MM.1S (cell line): ENCODE measurements at regions not wholly inside any gene's neighbourhood (a gene's known extent, or its start where the extent isn't known, plus 50 kb on each side); places are given as distances from the start of the nearest gene placed in this dataset.

Experiments used
- DNase-seq: peaks from one replicate; pipeline ENCODE4 v3.0.0-alpha.2; 2015
- H2AFZ ChIP-seq: fragments of 300-600 bp; sonication (generic); 2 replicates; pipeline ENCODE4 v1.6.0; 2016; ENCODE audit warnings: antibody characterized with exemption, low read length
- H3F3A ChIP-seq: fragments of 300-600 bp; sonication (generic); 2 replicates; pipeline ENCODE4 v1.6.1; 2016; ENCODE audit warnings: mild to moderate bottlenecking, antibody characterized with exemption, low read length, moderate library complexity, mixed read lengths; ENCODE audit not compliant: insufficient read depth
- H3K27ac ChIP-seq: fragments of 300-600 bp; sonication (generic); 2 replicates; pipeline ENCODE4 v1.5.1; 2016; ENCODE audit warnings: mild to moderate bottlenecking, low read length
- H3K27me3 ChIP-seq: fragments of 300-600 bp; sonication (generic); replicated peaks from 2 replicates; pipeline ENCODE4 v1.6.0; 2016; ENCODE audit warnings: low read length; ENCODE audit not compliant: insufficient read depth
- H3K36me3 ChIP-seq: fragments of 300-600 bp; sonication (generic); replicated peaks from 2 replicates; pipeline ENCODE4 v1.6.1; 2016; ENCODE audit warnings: mild to moderate bottlenecking, low read length, mixed read lengths; ENCODE audit not compliant: insufficient read depth
- H3K4me1 ChIP-seq: fragments of 300-600 bp; sonication (generic); 2 replicates; pipeline ENCODE4 v1.6.1; 2016; ENCODE audit warnings: low read length, mixed read lengths
- H3K4me2 ChIP-seq: fragments of 300-600 bp; sonication (generic); 2 replicates; pipeline ENCODE4 v1.6.0; 2016; ENCODE audit warnings: low read depth, low read length
- H3K4me3 ChIP-seq: fragments of 300-600 bp; sonication (generic); 2 replicates; pipeline ENCODE4 v1.5.1; 2016; ENCODE audit warnings: low read length, mixed read lengths
- H3K79me2 ChIP-seq: fragments of 300-600 bp; sonication (generic); 2 replicates; pipeline ENCODE4 v1.6.1; 2016; ENCODE audit warnings: mixed run types, low read length, mixed read lengths
- H3K9ac ChIP-seq: fragments of 300-600 bp; sonication (generic); 2 replicates; pipeline ENCODE4 v1.6.1; 2016; ENCODE audit warnings: low read length, mixed read lengths
- H3K9me2 ChIP-seq: fragments of 300-600 bp; sonication (generic); replicated peaks from 2 replicates; pipeline ENCODE4 v1.6.1; 2016; ENCODE audit warnings: mild to moderate bottlenecking, low read length, mixed read lengths; ENCODE audit not compliant: insufficient read depth
- H3K9me3 ChIP-seq: fragments of 300-600 bp; sonication (generic); replicated peaks from 2 replicates; pipeline ENCODE4 v1.6.1; 2016; ENCODE audit warnings: mild to moderate bottlenecking, low read length, mixed read lengths; ENCODE audit not compliant: insufficient read depth
- H4K20me1 ChIP-seq: fragments of 300-600 bp; sonication (generic); 2 replicates; pipeline ENCODE4 v1.6.1; 2016; ENCODE audit warnings: mild to moderate bottlenecking, low read length, moderate library complexity, mixed read lengths; ENCODE audit not compliant: insufficient read depth
- CTCF ChIP-seq: fragments of 300-600 bp; sonication (generic); IDR thresholded peaks from 2 replicates; pipeline ENCODE4 v1.5.1; 2016; ENCODE audit warnings: antibody characterized with exemption, low read length, mixed read lengths
- EZH2 ChIP-seq: fragments of 300-600 bp; sonication (generic); optimal IDR thresholded peaks from 2 replicates; pipeline ENCODE3; 2017; ENCODE audit warnings: low read depth, mild to moderate bottlenecking, antibody characterized with exemption, low read length, mixed read lengths
- EZH2phosphoT487 ChIP-seq: fragments of 300-600 bp; sonication (generic); IDR thresholded peaks from 2 replicates; pipeline ENCODE4 v1.6.1; 2018; ENCODE audit warnings: antibody characterized with exemption, low read length

- Histone ChIP-seq H3K4me3 (no peak overlapping the region), H3K4me2 (peak overlapping the region; percentile 42; the same call in 1 of the 2 replicates), H3K79me2 (no peaks in the 10 kb centered on the region), H3K27ac (no peak overlapping the region), H3K4me1 (no peaks in the 10 kb centered on the region), H3K27me3 (no peaks in the 10 kb centered on the region), H3K9ac (no peak overlapping the region), H3K36me3 (no peaks in the 10 kb centered on the region), H3K9me3 (no peaks in the 10 kb centered on the region), H4K20me1 (no peaks in the 10 kb centered on the region), H3K9me2 (no peaks in the 10 kb centered on the region), H3F3A (no peaks in the 10 kb centered on the region), H2AFZ (no peak overlapping the region)
- TF ChIP-seq EZH2phosphoT487 (no peak), EZH2 (no peak), CTCF (no peak)
- DNase-seq: no peak
These were observed 409.6 kb upstream of the CDH11 start for GRCh38 chr16:65531475-65531874.

- Histone ChIP-seq H3K4me3 (no peak overlapping the region), H2AFZ (no peak overlapping the region), H3K27me3 (no peaks in the 10 kb centered on the region), H3K9me2 (no peaks in the 10 kb centered on the region), H4K20me1 (no peaks in the 10 kb centered on the region), H3K27ac (no peak overlapping the region), H3K9me3 (no peaks in the 10 kb centered on the region), H3K36me3 (no peaks in the 10 kb centered on the region), H3F3A (no peaks in the 10 kb centered on the region), H3K9ac (no peak overlapping the region), H3K4me2 (no peak overlapping the region), H3K4me1 (no peaks in the 10 kb centered on the region), H3K79me2 (no peaks in the 10 kb centered on the region)
- no peak for TF ChIP-seq EZH2
- TF ChIP-seq CTCF: no peak
- TF ChIP-seq EZH2phosphoT487: no peak
- no peak for DNase-seq
These were observed 403.8 kb upstream of the CDH11 start for GRCh38 chr16:65525707-65526106.

GRCh38 chr16:65524997-65525396 is 403.1 kb upstream of the CDH11 start:
- Histone ChIP-seq H4K20me1 (no peaks in the 10 kb centered on the region), H3K9me3 (no peaks in the 10 kb centered on the region), H3K4me1 (no peaks in the 10 kb centered on the region), H3K4me2 (no peak overlapping the region), H3K9ac (no peak overlapping the region), H3K4me3 (no peak overlapping the region), H3K79me2 (no peaks in the 10 kb centered on the region), H3K27ac (no peak overlapping the region), H3F3A (no peaks in the 10 kb centered on the region), H3K27me3 (no peaks in the 10 kb centered on the region), H3K36me3 (no peaks in the 10 kb centered on the region), H2AFZ (no peak overlapping the region), H3K9me2 (no peaks in the 10 kb centered on the region)
- DNase-seq: no peak
- TF ChIP-seq EZH2: no peak
- TF ChIP-seq CTCF: no peak
- TF ChIP-seq EZH2phosphoT487: no peak
